OCI-LY3 (cell line): ENCODE measurements at regions not wholly inside any gene's neighbourhood (a gene's known extent, or its start where the extent isn't known, plus 50 kb on each side); places are given as distances from the start of the nearest gene placed in this dataset.

Source experiments
- H2AFZ ChIP-seq: fragments of 200-600, 300-600 bp; shearing (Covaris generic); 2 replicates; pipeline ENCODE4 v1.6.0; 2014; ENCODE audit warnings: antibody characterized with exemption, low read depth, low read length
- H3K27ac ChIP-seq: fragments of 200-600, 300-600 bp; sonication (generic); 2 replicates; pipeline ENCODE4 v1.5.1; 2014; ENCODE audit warnings: mild to moderate bottlenecking, low read length, moderate library complexity, mixed read lengths
- H3K27me3 ChIP-seq: fragments of 200-600, 300-600 bp; sonication (generic); 2 replicates; pipeline ENCODE4 v1.6.1; 2014; ENCODE audit warnings: low read depth, low read length, mixed read lengths
- H3K36me3 ChIP-seq: fragments of 200-600, 300-600 bp; sonication (generic); replicated peaks from 2 replicates; pipeline ENCODE3; 2014; ENCODE audit warnings: low read depth, low read length, mixed read lengths
- H3K4me1 ChIP-seq: fragments of 300-600, 200-600 bp; sonication (generic); 2 replicates; pipeline ENCODE4 v1.6.1; 2014; ENCODE audit warnings: low read length, mixed read lengths
- H3K4me2 ChIP-seq: fragments of 200-600, 300-600 bp; sonication (generic); 2 replicates; pipeline ENCODE4 v1.6.1; 2014; ENCODE audit warnings: low read length, mixed read lengths
- H3K4me3 ChIP-seq: fragments of 300-600, 200-600 bp; sonication (generic); 2 replicates; pipeline ENCODE4 v1.5.1; 2014; ENCODE audit warnings: antibody characterized with exemption, mild to moderate bottlenecking, low read length, moderate library complexity
- H3K79me2 ChIP-seq: fragments of 300-600, 200-600 bp; shearing (Covaris generic); 2 replicates; pipeline ENCODE4 v1.6.1; 2014; ENCODE audit warnings: mild to moderate bottlenecking, low read length, mixed read lengths
- H3K9ac ChIP-seq: fragments of 300-600, 200-600 bp; shearing (Covaris generic); 2 replicates; pipeline ENCODE4 v1.6.0; 2014; ENCODE audit warnings: mild to moderate bottlenecking, low read length, moderate library complexity
- H3K9me3 ChIP-seq: fragments of 200-600, 300-600 bp; shearing (Covaris generic); 2 replicates; pipeline ENCODE4 v1.6.1; 2014; ENCODE audit warnings: low read length, mixed read lengths; ENCODE audit not compliant: insufficient read depth
- H4K20me1 ChIP-seq: fragments of 200-600, 300-600 bp; sonication (generic); 2 replicates; pipeline ENCODE4 v1.6.1; 2016; ENCODE audit warnings: low read length, mixed read lengths; ENCODE audit not compliant: insufficient read depth
- EZH2phosphoT487 ChIP-seq: fragments of 200-600 bp; shearing (Covaris generic); IDR thresholded peaks from 2 replicates; pipeline ENCODE4 v1.6.1; 2018; ENCODE audit warnings: antibody characterized with exemption, mixed run types, low read depth
- TF ChIP-seq, protein P1 (sequence below): fragments of 200-600, 300-600 bp; sonication (generic); IDR thresholded peaks from 2 replicates; pipeline ENCODE4 v1.5.1; 2014; ENCODE audit warnings: antibody characterized with exemption, low read length, low read depth

- Histone ChIP-seq H3K4me1 (peaks cover 11% of the 10 kb centered on the region), H3K9ac (no peak overlapping the region), H2AFZ (no peak overlapping the region), H3K27ac (no peak overlapping the region), H3K79me2 (no peaks in the 10 kb centered on the region), H3K4me3 (no peak overlapping the region), H3K9me3 (no peaks in the 10 kb centered on the region), H3K4me2 (no peak overlapping the region), H3K36me3 (no peaks in the 10 kb centered on the region), H3K27me3 (no peaks in the 10 kb centered on the region), H4K20me1 (no peaks in the 10 kb centered on the region)
- TF ChIP-seq EZH2phosphoT487, result no peak
- TF ChIP-seq, protein P1, sequence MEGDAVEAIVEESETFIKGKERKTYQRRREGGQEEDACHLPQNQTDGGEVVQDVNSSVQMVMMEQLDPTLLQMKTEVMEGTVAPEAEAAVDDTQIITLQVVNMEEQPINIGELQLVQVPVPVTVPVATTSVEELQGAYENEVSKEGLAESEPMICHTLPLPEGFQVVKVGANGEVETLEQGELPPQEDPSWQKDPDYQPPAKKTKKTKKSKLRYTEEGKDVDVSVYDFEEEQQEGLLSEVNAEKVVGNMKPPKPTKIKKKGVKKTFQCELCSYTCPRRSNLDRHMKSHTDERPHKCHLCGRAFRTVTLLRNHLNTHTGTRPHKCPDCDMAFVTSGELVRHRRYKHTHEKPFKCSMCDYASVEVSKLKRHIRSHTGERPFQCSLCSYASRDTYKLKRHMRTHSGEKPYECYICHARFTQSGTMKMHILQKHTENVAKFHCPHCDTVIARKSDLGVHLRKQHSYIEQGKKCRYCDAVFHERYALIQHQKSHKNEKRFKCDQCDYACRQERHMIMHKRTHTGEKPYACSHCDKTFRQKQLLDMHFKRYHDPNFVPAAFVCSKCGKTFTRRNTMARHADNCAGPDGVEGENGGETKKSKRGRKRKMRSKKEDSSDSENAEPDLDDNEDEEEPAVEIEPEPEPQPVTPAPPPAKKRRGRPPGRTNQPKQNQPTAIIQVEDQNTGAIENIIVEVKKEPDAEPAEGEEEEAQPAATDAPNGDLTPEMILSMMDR, result no peak
Measured at GRCh38 chrX:26414534-26414933, 198.6 kb downstream of the MAGEB5 start.

DNA sequence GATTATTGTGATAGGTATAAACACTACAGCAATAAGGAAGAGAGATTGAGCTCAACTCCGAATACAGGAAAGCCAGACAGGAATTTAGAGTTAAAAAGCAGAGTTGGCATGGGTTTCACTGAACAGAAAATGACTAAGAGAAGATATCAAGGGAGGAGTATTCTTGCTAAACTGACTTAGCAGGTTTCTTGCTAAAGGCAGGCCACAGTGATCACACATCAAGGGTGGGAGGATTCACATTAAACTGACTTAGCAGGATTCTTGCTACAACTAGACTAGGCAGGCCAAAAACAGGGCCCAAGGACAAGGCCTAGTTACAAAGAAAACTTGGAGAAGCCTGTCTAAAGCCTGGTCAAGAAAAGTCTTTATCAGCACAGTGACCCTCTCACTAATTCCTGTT lies 195.1 kb downstream of the MAGEB5 start:
- Histone ChIP-seq H3K27me3 (no peaks in the 10 kb centered on the region), H3K9me3 (no peaks in the 10 kb centered on the region), H3K9ac (no peak overlapping the region), H3K4me1 (peaks cover 11% of the 10 kb centered on the region), H3K27ac (no peak overlapping the region), H3K79me2 (no peaks in the 10 kb centered on the region), H3K4me3 (no peak overlapping the region), H2AFZ (no peak overlapping the region), H4K20me1 (no peaks in the 10 kb centered on the region), H3K4me2 (no peak overlapping the region), H3K36me3 (no peaks in the 10 kb centered on the region)
- TF ChIP-seq, protein P1, result no peak
- no peak for TF ChIP-seq EZH2phosphoT487

DNA sequence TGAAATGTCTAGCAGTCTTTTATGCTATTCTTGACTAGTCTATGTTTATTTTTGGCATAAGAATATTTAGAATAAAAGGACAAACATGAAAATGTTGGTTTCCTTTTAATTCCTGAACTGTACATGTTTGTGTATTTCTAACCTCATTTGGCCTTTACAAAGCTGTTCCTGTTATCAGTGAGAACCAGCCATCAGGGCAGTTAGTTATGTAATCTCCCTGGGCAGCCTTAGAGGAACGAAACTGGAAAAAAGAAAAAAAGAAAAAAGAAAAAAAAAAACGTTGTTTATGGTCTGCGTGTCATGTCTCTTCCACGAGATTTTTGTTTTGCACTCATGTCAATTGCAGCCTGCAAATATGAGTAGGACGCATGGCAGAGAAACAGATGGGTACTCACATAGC lies 193.7 kb downstream of the MAGEB5 start:
- H3K27ac ChIP-seq, result no peak overlapping the region
- no peaks in the 10 kb centered on the region for H3K9me3 ChIP-seq
- no peak overlapping the region for H3K4me3 ChIP-seq
- no peaks in the 10 kb centered on the region for H3K36me3 ChIP-seq
- no peaks in the 10 kb centered on the region for H3K79me2 ChIP-seq
- H2AFZ ChIP-seq, result no peak overlapping the region
- H3K4me1 ChIP-seq, result peaks cover 11% of the 10 kb centered on the region
- TF ChIP-seq, protein P1, result no peak
- no peak for TF ChIP-seq EZH2phosphoT487
- H3K9ac ChIP-seq, result no peak overlapping the region
- no peaks in the 10 kb centered on the region for H3K27me3 ChIP-seq
- H4K20me1 ChIP-seq, result no peaks in the 10 kb centered on the region
- no peak overlapping the region for H3K4me2 ChIP-seq

DNA sequence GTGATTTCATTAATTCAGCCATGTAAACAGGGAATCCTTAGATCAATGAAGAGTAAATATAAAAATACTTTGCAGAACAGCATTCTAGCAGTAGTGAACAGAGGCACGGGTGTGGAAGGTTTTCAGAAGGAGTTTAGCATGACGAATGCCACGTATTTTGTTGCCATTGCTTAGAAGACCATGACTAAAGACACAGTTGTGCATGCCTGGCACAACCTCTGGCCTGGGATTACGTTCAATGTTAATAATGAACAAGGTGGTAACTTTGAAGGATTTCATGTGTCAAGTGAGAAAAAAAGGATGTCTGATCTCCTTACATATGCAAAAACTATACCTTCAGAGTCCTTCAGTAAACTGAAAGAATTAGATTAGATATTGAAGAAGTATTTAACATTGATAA lies 171.9 kb downstream of the MAGEB5 start:
- Histone ChIP-seq H3K4me2 (no peak overlapping the region), H3K4me1 (no peaks in the 10 kb centered on the region), H3K27me3 (no peaks in the 10 kb centered on the region), H4K20me1 (no peaks in the 10 kb centered on the region), H3K36me3 (no peaks in the 10 kb centered on the region), H3K9ac (no peak overlapping the region), H3K79me2 (no peaks in the 10 kb centered on the region), H3K27ac (no peak overlapping the region), H3K4me3 (no peak overlapping the region), H3K9me3 (no peaks in the 10 kb centered on the region), H2AFZ (no peak overlapping the region)
- no peak for TF ChIP-seq EZH2phosphoT487
- TF ChIP-seq, protein P1, result no peak
